Lower leg skin (tissue), 3 donors: ENCODE measurements at regions not wholly inside any gene's neighbourhood (a gene's known extent, or its start where the extent isn't known, plus 50 kb on each side); places are given as distances from the start of the nearest gene placed in this dataset.

ENCODE experiments used
- POLR2A ChIP-seq, 2 donors: fragments of 450-650 bp; IDR thresholded peaks; one replicate each; pipeline ENCODE4 v1.6.1; 2016 to 2017; ENCODE audit warnings: antibody characterized with exemption in 2 of 2, mild to moderate bottlenecking in 1 of 2, moderate library complexity in 1 of 2
- TF ChIP-seq, protein P1 (sequence below), 3 donors: fragments of 450-650 bp; IDR thresholded peaks; one replicate each; pipeline ENCODE4 v1.5.1; 2016; ENCODE audit warnings: antibody characterized with exemption in 3 of 3, mild to moderate bottlenecking in 3 of 3, moderate library complexity in 2 of 3

DNA sequence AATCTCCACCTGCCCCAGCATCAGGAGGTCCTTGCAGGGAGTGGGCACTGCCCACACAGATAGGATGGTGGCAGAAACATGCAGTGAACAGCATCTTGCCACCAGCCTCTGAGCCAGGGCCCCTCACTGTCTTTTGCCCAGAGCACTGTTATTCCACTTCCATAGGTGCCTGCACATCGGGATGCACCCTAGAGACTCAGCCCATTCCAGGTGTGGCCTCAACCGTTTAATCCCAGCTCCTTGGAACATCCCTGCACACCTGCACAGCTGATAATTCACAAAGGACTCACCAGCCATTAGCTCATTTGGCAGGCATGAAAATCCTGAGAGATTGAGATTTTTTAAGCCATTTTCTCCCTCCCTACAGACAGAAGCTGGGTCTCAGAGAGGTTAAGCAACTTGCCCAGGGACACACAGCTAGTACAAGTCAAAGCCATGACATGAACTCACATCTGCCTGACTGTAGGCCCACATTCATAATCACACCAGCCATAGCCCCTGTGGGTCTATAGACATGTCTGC is 116.3 kb downstream of the EFNB1 start:
- TF ChIP-seq, protein P1, sequence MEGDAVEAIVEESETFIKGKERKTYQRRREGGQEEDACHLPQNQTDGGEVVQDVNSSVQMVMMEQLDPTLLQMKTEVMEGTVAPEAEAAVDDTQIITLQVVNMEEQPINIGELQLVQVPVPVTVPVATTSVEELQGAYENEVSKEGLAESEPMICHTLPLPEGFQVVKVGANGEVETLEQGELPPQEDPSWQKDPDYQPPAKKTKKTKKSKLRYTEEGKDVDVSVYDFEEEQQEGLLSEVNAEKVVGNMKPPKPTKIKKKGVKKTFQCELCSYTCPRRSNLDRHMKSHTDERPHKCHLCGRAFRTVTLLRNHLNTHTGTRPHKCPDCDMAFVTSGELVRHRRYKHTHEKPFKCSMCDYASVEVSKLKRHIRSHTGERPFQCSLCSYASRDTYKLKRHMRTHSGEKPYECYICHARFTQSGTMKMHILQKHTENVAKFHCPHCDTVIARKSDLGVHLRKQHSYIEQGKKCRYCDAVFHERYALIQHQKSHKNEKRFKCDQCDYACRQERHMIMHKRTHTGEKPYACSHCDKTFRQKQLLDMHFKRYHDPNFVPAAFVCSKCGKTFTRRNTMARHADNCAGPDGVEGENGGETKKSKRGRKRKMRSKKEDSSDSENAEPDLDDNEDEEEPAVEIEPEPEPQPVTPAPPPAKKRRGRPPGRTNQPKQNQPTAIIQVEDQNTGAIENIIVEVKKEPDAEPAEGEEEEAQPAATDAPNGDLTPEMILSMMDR (IDR thresholded peaks at IDR 0.05), result no peak
- no peak for TF ChIP-seq POLR2A (IDR thresholded peaks at IDR 0.05)
